ENCODE measurements at regions not wholly inside any gene's neighbourhood (a gene's known extent, or its start where the extent isn't known, plus 50 kb on each side); places are given as distances from the start of the nearest gene placed in this dataset.

DNA sequence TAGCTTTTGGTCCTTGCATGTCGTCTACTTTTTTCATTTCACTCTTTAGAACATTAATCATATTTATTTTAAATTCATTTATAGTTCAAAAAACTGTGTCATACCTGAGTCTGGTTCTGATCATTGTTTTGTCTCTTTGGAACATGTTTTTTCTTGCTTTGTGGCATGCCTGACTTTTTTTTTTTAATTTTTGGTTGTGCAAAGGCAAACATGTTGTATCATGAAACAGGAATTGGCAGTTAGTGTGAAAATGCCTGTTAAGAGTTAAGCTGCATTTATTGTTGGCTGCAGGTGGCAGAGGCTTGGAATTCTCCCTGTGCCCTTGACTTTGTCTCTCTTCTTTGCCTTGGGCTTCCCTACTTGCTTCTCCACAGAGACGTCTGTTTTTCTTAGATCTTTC, 525.0 kb upstream of the ADARB2 start:
- Mint-ChIP-seq H3K36me3 (ENCODE audit: low read depth) (no peaks in the 10 kb centered on the region), H3K27me3 (ENCODE audit: low read depth) (peaks cover 3% of the 10 kb centered on the region), H3K4me3 (no peak overlapping the region), H3K9me3 (peaks cover 12% of the 10 kb centered on the region), H3K27ac (no peak overlapping the region), H3K4me1 (no peaks in the 10 kb centered on the region)
- TF ChIP-seq, protein P1, sequence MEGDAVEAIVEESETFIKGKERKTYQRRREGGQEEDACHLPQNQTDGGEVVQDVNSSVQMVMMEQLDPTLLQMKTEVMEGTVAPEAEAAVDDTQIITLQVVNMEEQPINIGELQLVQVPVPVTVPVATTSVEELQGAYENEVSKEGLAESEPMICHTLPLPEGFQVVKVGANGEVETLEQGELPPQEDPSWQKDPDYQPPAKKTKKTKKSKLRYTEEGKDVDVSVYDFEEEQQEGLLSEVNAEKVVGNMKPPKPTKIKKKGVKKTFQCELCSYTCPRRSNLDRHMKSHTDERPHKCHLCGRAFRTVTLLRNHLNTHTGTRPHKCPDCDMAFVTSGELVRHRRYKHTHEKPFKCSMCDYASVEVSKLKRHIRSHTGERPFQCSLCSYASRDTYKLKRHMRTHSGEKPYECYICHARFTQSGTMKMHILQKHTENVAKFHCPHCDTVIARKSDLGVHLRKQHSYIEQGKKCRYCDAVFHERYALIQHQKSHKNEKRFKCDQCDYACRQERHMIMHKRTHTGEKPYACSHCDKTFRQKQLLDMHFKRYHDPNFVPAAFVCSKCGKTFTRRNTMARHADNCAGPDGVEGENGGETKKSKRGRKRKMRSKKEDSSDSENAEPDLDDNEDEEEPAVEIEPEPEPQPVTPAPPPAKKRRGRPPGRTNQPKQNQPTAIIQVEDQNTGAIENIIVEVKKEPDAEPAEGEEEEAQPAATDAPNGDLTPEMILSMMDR (IDR thresholded peaks at IDR 0.05; ENCODE audit: unreplicated experiment in 3 of 3): no peak

DNA sequence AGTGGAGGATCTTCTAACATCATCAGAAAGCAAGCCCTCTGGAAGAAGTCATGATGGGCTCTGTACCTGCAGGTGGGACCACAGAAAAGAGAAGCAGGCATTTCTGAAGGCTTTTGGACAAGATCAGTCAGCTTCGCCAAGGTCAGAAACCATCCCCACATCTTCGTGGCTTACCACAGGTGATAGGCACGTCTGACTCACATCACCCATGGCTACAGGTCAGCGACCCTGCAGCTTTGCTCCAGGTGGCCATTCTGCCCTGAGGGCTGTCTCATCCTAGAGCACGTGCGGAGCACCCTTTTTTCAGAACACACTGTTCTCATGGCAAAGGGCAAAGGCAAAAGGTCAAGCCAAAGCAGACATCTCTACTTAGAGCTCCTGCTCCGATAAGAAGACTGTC, 518.9 kb upstream of the ADARB2 start:
- Mint-ChIP-seq H3K4me3 (no peak overlapping the region), H3K9me3 (peaks cover 8% of the 10 kb centered on the region), H3K36me3 (ENCODE audit: low read depth) (no peaks in the 10 kb centered on the region), H3K27ac (no peak overlapping the region), H3K4me1 (peaks cover 6% of the 10 kb centered on the region), H3K27me3 (ENCODE audit: low read depth) (peaks cover 5% of the 10 kb centered on the region)
- TF ChIP-seq, protein P1 (IDR thresholded peaks at IDR 0.05; ENCODE audit: unreplicated experiment in 3 of 3): no peak

DNA sequence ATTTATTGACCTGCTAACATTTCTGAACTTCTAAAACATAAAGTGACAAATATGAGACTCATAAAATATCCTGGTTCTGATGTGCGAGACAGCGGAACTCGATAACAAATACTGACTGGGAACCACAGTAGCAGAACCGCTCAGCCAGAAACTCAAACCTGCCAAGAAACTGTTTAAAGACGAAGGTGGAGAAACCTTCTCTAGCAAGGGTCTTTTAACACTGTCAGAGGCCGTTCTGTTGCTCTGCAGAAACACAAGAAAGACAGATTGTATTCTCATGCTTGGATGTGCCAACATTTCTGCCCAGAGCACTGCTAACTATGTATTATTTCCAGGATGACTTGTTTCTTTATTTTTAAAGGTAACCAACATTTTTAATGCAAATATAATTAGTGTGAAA, 514.8 kb upstream of the ADARB2 start:
- Mint-ChIP-seq H3K4me3 (no peak overlapping the region), H3K4me1 (peaks cover 6% of the 10 kb centered on the region), H3K27me3 (ENCODE audit: low read depth) (peaks cover 10% of the 10 kb centered on the region), H3K9me3 (peaks cover 6% of the 10 kb centered on the region), H3K27ac (no peak overlapping the region), H3K36me3 (ENCODE audit: low read depth) (no peaks in the 10 kb centered on the region)
- TF ChIP-seq, protein P1 (IDR thresholded peaks at IDR 0.05; ENCODE audit: unreplicated experiment in 3 of 3): no peak

DNA sequence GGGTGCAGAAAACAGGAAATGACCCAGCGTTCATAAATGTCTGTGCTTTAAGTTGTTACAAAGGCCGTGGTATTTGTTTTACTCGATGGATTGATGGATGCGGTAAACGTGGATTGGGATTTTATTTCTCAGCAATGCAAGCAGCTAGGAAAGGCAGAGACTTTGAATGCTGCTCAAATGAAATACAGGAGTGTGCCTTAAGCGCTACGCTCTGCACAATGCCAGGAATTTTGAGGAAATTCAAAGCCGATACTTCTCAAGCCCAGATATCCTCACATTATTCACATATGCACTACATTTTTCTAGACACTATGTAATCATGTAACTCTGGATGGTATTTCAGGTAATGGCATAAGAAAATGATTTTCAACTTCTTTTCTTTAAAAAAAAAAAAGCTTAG, 514.3 kb upstream of the ADARB2 start:
- Mint-ChIP-seq H3K27ac (no peak overlapping the region), H3K9me3 (peaks cover 6% of the 10 kb centered on the region), H3K36me3 (ENCODE audit: low read depth) (no peaks in the 10 kb centered on the region), H3K4me1 (peaks cover 6% of the 10 kb centered on the region), H3K27me3 (ENCODE audit: low read depth) (peaks cover 10% of the 10 kb centered on the region), H3K4me3 (no peak overlapping the region)
- TF ChIP-seq, protein P1 (IDR thresholded peaks at IDR 0.05; ENCODE audit: unreplicated experiment in 3 of 3): no peak

DNA sequence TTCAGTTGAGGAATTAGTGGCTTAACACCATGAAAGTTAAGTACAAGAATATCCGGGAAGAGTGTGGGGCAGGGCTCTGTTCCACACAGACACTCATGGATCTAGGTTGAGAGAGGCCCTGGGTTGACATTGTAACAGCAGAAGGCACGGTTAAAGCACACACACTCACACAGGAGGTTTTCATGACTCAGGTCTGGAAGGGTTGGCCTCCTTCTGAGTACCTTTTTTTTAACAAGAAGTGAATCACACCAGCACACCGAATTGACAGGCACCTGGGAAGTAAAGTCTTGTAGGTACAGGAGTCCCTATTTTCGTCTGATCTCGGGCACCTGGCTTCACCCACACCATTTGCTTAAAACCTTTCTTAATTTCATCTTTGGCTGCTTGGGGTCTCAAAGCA, 509.4 kb upstream of the ADARB2 start:
- Mint-ChIP-seq H3K27ac (no peak overlapping the region), H3K27me3 (ENCODE audit: low read depth) (peaks cover 13% of the 10 kb centered on the region), H3K4me1 (peaks cover 5% of the 10 kb centered on the region), H3K9me3 (peaks cover 6% of the 10 kb centered on the region), H3K36me3 (ENCODE audit: low read depth) (no peaks in the 10 kb centered on the region), H3K4me3 (no peak overlapping the region)
- TF ChIP-seq, protein P1 (IDR thresholded peaks at IDR 0.05; ENCODE audit: unreplicated experiment in 3 of 3): no peak

DNA sequence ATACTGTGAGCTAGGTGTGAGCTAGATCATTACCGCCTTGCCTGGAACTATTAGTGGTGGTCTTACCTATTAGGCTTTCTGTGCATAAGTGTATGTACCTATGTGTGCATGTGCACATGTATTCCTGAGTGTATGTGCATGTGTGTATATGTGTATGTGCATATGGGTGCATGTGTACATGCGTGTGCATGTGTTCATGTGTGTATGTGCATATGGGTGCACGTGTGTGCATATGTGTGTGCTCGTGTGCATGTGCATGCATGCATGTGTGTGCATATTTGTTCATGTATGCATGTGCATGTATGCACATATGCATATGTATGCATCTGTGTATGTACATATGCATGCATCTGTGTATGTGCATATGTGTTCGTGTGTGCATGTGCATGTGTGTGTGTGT, 508.3 kb upstream of the ADARB2 start:
- no peaks in the 10 kb centered on the region for H3K4me1 Mint-ChIP-seq
- H3K27me3 Mint-ChIP-seq (ENCODE audit: low read depth): peaks cover 8% of the 10 kb centered on the region
- H3K4me3 Mint-ChIP-seq: no peak overlapping the region
- TF ChIP-seq, protein P1 (IDR thresholded peaks at IDR 0.05; ENCODE audit: unreplicated experiment in 3 of 3): no peak
- H3K9me3 Mint-ChIP-seq: peaks cover under 1% of the 10 kb centered on the region
- no peaks in the 10 kb centered on the region for H3K36me3 Mint-ChIP-seq (ENCODE audit: low read depth)
- H3K27ac Mint-ChIP-seq: no peak overlapping the region

Data from nephron (organoid).